ENCODE measurements at regions not wholly inside any gene's neighbourhood (a gene's known extent, or its start where the extent isn't known, plus 50 kb on each side); places are given as distances from the start of the nearest gene placed in this dataset.

GRCh38 chr11:110032259-110032658 is 60.9 kb upstream of the ZC3H12C start:
- no peak for DNase-seq

- DNase-seq, result no peak
Observed at GRCh38 chr11:110032957-110033570, 60.1 kb upstream of the ZC3H12C start.

GRCh38 chr11:110034806-110035205 is 58.4 kb upstream of the ZC3H12C start:
- DNase-seq, result no peak

- DNase-seq, result no peak
Observed at GRCh38 chr11:110035357-110035756, 57.8 kb upstream of the ZC3H12C start.

GRCh38 chr11:110038201-110038600 is 55.0 kb upstream of the ZC3H12C start:
- DNase-seq, result no peak
